GM19463 (cell line): ENCODE measurements at regions not wholly inside any gene's neighbourhood (a gene's known extent, or its start where the extent isn't known, plus 50 kb on each side); places are given as distances from the start of the nearest gene placed in this dataset.

ENCODE experiments used
- ATAC-seq: cut with Tn5 transposase; IDR thresholded peaks from one replicate; pipeline ENCODE4 v1.9.1; 2021; ENCODE audit warnings: mild to moderate bottlenecking, moderate library complexity; ENCODE audit not compliant: unreplicated experiment

DNA sequence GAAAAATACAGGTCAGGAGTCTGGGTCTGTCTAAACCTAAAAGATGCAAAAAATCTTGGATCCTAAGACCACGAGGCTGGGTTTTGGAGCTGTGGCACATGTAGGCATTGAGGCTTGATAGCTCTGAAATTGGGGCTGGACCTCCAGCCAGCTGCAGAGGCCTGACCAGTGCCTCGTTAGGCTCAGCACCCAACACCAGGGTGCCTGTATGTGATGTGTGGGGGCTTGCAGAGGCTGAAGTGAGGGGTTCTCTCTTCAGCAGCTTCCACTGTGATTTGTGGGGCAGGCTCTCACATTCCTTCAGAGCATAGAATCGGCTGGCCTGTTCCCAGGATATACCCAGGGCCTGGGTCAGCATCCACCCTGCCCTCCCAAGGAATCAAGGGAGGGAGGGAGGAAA lies 247.8 kb downstream of the BUB3 start:
- no peak for ATAC-seq

GRCh38 chr10:123402656-123403055 lies 248.5 kb downstream of the BUB3 start:
- peak; percentile 73 for ATAC-seq

DNA sequence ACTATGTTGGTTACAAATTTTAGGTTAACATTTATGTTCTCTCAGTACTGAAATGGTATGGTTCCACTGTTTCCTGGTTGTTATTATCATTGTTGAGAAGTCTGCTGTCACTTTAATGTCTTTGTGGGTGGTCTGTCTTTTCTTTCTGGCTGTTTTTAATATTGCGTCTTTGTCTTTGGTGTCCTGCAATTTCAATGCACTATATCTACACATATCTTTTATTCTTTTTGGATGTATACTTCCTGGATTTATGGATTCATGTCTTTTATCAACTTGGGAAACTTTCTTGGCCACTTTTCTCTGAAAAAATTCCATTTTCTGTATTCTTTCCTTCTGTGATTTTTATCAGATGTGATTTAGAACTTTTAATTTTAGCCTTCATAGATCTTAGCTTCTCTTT lies 250.2 kb downstream of the BUB3 start:
- no peak for ATAC-seq

DNA sequence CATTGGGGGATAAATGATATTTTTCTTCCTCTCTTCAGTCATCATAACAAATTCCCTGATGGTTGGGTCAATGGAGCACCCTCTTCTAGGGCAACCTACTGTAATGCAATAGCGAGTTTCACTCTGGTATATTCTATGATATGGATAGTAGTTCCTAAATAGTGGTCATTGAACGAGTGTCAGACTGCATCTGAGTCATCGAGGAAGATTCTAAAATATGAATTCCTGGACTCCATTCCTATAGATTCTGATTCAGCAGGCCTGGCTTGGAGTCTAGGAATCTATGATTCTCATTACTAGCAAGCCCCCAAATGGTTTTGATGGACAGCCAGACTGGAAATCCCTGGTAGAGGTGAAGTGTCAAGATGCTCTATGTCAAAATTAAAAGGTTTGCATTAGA lies 254.5 kb downstream of the BUB3 start:
- no peak for ATAC-seq

DNA sequence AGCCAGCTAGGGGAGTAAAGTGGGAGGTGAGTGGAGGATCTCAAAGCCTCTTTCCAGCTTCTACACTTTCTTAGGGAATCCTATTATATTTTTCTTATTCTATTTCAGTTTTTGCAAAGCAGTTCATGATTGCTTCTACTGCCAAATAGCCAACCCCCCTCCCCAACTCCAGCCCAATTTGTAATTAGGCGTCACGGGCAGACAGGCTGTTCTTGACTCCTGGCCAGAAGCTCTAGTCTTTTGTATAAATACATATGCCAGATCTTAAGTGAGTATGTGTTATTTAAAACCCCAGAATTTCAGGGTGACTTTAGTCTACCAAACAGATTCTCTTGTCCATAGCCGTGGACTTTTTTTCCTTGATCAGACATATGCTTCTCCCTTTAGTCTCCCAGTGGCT lies 255.2 kb downstream of the BUB3 start:
- ATAC-seq, result no peak

GRCh38 chr10:123409884-123410283 lies 255.7 kb downstream of the BUB3 start:
- ATAC-seq, result no peak

- no peak for ATAC-seq
These were observed 252.8 kb upstream of the GPR26 start for GRCh38 chr10:123413353-123413752.

GRCh38 chr10:123415523-123415922 lies 250.6 kb upstream of the GPR26 start:
- no peak for ATAC-seq

- ATAC-seq, result no peak
These were observed 248.7 kb upstream of the GPR26 start for GRCh38 chr10:123417414-123417813.

- no peak for ATAC-seq
These were observed 244.7 kb upstream of the GPR26 start for GRCh38 chr10:123421461-123421860.

- ATAC-seq, result no peak
These were observed 243.9 kb upstream of the GPR26 start for GRCh38 chr10:123422261-123422660.

DNA sequence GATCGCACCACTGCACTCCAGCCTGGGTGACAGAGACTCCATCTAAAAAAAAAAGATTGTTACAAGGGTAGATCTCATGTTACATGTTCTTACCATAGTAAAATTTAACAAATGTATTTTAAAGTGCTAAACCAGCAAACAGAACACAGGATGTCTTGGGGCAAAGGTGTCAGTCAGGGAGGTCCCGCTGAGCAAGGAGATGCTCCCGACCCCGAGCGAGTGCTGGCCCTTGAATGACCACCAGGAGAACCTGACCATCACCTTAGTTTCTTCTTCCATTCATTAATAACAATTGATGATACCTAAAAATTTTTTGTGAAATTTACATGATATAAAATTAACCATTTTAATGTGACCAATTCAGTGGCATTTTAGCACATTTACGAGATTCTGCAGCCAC lies 241.6 kb upstream of the GPR26 start:
- ATAC-seq, result no peak

DNA sequence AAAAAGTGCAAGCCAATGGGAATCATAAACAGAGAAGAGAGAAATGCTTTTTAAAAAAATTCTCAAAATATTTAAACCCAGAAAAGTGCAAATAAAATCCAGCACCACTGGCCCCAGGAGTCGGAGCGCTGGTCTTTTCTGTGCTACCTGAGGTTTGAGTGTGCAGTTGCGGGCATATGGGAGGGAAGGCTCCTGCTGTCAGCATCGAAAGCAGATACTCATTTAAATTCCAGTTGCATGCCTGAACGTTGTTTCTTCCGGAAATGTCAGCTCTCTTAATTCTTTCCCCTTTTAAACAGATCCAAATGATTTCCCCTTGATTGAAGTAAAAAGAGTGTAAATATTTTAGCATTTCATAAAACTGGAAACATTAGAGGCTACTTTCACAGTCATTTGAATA lies 240.5 kb upstream of the GPR26 start:
- ATAC-seq, result no peak

- no peak for ATAC-seq
These were observed 238.9 kb upstream of the GPR26 start for GRCh38 chr10:123427165-123427786.

DNA sequence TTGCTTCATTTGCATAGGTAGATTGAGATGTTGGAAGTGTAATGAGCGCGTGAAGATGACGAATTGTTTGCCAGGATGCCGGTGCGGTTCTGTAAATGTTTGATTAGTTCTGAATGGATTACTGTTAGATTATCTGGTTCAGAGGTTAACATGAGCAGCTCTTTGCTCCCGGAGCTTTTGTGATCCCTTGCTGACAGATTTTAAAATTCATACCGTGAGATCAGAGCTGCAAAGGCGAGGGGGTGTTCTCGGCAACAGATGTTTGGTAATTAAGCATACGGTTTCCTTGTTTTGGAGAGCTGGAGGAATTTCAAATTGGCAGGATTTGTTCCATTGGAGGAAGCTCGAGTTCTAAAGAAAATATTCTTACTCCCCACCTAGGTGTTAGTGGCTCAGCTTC lies 237.8 kb upstream of the GPR26 start:
- ATAC-seq, result no peak

DNA sequence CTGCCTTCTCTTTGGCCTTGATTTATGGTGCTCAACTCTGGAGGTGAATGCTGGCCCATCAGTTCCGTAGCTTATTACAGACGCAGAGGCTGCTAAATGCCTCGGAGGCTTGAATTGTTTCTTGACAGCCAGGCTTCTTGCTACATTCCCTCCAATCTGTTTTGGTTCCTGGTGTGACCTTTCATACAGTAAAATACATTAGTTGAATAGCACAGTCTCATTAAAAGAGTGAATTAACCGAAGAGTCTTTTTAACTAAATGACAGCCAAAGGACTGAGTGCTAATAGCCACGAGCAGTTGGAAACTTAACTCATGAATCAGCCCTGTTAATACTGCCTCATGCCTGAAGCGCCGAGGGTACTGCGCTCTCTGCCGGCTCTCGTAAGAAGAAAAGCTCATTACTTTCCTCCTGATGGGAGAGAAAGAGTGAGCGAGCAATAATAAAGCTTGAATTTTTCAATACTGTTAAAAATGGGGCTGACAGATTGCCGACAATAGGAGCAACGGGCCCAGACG lies 236.4 kb upstream of the GPR26 start:
- no peak for ATAC-seq

- ATAC-seq, result no peak
These were observed 232.6 kb upstream of the GPR26 start for GRCh38 chr10:123433539-123433938.

GRCh38 chr10:123434435-123435039 lies 231.6 kb upstream of the GPR26 start:
- no peak for ATAC-seq

DNA sequence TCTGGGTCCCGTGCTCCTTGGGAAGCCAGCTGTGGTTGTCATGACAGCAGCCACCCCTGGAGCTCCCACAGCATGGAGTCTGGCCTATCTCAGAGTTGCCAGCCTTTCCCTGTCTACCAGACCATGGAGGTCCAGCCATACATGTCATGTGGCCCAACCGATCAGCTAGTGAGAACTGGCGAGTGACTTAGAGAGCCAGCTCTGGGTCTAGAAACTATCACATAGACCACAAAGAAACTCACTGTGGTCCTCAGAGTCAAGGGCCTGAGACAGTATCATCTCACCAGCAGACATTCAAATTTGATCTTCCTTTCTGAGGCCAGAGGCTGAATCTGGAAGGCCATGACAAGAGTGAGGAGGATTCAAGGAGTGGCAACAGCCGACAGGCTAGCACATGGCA lies 223.3 kb upstream of the GPR26 start:
- ATAC-seq, result peak; percentile 96

DNA sequence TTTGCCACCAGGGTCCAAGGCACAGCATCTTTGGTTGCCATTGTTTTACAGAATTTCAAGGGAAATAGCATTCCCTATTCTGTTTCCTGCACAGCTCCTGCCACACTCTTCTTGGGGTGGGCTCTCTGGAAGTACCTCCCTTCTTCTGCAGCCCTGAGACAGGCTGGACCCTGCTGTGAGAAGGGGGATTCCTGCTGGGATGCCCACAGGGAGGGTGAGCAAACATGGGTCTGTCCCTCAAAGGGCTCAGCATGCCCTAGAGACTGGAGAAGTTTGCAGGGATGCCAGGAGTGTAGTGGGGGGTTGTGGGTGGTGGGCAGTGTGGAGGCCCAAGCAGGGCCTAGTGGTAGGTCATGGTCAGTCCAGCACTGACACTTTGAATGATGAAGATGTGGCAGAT lies 222.2 kb upstream of the GPR26 start:
- no peak for ATAC-seq

DNA sequence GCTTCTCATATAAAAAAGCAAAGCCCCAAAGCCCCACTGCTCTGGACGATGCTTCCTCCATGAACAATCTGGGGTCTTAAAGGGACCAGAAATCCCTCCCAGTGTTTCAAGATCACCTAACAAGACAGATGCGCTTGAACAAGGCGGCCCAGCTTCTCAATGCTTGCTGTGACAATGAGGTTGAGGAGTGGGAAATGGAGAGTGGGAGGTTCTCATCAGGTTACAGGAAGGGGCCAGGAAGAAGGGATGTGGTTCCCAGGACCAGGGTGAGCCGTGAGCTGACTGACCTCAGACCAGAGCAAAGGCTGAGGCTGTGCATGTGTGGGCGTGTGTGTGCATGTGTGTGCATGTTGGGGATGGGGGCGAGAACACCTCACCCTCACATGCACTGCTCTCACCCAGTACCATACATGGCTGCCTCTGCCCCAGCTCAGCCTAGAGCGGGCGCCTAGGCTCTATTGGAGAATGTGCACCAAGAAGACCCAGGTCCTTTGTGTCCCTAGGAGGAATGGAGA lies 220.8 kb upstream of the GPR26 start:
- ATAC-seq, result no peak

GRCh38 chr10:123446449-123447156 lies 219.6 kb upstream of the GPR26 start:
- no peak for ATAC-seq
